GOT3 (cell line): ENCODE measurements at regions not wholly inside any gene's neighbourhood (a gene's known extent, or its start where the extent isn't known, plus 50 kb on each side); places are given as distances from the start of the nearest gene placed in this dataset.

Source experiments
- DNase-seq: peaks from one replicate; lab custom pipeline; 2025; ENCODE audit warnings: mixed read lengths; lab: John Stamatoyannopoulos, UW

DNA sequence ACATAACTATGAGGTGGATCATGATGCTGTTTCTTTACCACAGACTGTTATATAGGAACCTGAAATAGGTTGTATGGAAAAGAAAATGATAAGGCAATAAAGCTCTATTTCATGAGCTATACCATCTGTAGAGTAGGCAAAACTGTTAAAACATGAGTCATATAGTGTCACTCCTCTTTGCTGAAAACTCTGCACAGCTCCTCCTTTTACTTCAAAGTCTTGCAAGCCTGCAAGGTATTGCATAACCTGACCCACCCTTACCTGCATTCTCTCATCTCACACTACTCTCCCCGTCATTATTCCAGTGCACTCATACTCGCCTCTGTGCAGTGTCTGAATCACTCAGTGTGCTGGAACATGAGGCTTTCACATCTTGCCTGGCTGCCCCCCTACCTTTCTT is 790.1 kb downstream of the EFNA5 start:
- DNase-seq: no peak

DNA sequence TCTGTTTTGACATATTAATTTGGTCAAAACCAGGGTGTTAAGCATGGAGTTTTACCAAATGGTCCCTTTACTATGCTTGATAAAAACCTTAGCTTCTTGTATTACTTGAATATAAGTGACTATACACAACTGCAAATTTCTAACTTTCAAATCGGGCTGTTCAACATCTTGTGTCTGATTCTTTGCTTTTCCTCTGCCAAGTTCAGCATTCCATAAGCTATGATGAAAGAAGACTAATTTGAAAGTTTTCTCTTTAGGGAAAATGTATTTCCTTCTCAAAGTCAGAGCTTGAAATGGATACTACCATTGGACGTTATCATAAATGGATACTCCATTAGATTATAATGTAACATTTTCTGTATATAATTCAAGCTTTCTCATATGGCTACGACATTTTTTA is 792.9 kb downstream of the EFNA5 start:
- no peak for DNase-seq

DNA sequence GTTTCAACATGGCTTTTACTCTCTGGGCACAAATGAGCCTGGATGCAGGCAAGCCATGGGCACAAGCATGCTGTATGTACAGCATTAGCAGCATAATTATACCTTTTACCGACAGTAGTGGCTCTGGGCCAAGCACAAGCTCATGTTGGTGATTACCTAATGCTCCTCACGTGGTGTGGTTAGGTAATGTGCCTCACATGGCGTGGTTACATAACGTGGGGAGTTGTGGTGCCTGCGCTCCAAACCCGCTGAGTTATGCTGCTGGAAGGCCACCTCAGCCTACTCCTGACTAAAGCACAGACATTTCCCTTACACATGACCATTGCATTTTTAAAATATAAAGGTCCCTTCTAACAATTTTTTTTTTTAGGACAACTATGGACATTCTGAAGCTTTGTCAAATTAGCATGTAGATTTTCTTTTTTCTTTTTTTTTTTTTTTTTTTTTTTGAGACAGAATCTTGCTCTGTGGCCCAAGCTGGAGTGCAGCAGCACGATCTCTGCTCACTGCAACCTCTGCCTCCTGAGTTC is 794.0 kb downstream of the EFNA5 start:
- no peak for DNase-seq

DNA sequence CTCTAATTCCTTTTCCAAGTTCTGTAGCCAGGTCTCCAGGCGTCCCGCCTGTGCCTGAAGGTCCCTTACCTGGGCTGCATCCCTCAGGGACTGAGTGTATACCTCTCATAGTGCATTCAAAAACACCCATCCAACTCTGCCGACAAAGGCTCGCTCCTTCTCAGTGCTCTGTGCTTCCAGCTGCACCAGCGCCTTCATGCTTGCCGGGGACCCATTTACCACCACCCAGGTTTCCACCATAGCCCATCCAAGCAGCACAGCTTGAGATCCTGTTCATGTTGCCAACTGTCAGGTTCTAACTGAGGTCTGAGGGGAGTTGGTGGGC is 794.5 kb downstream of the EFNA5 start:
- no peak for DNase-seq

DNA sequence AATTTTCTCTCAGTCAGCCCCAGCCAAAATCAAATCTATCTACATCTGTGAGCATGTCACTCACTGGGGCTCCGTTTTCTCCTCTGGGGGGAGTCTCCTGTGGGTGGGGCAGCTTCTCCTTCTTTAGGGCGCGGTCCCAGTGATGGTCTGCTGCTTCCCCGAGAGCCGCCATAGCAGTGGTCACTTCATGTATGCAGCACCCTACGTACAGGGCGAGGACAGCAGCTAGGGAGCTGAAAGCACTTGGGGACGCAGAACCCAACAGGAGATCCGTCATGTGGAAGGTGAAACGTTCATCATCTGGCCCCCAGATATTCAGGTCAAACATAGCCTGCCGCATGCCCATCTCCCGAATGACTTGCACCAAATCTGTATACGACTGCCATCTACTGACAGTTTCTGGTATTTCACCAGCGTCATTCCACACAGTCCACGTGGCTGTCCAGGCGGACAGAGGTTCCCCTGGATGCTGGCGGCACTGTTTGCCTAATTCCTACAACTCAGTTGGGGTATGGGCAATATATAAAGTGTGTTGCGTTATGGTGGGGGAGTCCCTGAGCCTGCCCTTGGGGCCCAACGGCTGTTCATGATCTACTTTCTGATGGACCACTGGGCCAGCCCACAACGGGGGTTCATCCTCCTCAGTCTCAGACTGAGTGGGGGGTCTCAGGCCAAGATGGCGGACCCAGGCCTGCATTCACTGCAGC is 795.0 kb downstream of the EFNA5 start:
- no peak for DNase-seq

DNA sequence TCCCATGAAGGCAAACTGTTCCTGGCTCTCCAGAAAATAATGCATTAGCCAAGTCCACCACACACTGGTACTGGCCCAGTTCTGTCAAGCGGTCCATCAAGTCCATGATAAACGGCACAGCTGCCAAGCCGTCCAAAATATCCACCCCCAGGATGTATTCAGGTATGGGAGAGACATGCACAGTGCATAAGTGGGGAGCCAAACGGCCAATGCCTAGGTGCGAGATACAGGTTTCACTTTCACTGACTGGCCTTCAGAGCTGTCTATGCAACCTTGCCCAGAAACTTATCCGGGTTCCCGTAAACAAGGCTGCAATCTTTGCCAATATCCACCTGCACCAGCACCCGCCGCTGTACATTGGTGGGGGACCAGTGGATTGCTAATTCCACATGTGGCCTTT is 795.8 kb downstream of the EFNA5 start:
- DNase-seq: no peak

DNA sequence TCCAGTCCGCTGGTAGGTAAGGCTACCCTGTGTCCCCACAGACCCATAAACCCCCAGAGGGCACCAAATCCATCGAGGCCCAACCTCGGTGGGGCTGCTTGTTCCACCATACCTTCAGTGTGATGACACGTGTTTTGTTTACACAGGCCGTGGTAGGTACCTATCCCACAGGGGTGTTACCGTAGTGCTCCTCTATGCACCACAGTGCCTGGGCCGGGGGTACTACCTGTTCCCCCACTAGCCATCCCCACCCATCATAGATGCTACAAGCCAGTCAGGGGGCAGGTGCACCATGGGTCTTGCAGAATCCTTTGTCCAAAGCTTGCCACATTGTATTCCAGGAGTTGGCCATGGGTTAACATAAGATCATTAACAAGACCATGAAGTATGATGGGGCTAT is 796.2 kb downstream of the EFNA5 start:
- DNase-seq: no peak

DNA sequence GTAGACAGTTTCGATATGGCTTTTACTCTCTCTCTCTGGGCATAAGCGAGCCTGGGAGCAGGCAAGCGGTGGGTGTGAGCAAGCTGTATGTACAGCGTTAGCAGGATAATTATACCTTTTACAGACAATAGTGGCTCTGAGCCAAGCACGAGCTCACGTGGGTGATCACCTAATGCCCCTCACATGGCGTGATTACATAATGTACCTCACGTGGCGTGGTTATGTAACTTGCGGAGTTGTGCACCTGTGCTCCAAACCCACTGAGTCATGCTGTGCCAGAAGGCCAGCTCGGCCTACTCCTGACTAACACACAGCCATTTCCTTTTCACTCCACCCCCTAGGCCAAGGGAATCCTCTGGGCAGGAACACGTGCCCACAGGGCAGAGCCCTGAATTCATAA is 797.2 kb downstream of the EFNA5 start:
- no peak for DNase-seq

DNA sequence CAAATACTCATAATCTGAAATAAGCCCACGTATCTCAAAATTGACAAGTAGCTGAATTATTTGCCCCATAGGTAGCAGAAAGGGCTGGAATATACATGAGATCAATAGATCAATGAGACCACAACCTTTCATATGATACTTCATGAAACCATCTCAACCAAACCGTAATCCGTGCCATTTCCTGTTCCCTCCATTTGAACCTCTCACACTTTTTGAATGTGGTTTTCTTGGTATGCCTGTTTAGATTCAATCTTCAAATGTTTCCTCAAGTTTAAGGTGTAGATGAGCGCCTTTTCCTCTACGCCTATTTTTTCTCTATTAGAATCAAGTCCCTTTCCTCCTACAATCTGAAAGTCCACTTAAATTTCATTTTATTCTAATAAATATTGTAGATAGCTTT is 805.5 kb downstream of the EFNA5 start:
- no peak for DNase-seq

DNA sequence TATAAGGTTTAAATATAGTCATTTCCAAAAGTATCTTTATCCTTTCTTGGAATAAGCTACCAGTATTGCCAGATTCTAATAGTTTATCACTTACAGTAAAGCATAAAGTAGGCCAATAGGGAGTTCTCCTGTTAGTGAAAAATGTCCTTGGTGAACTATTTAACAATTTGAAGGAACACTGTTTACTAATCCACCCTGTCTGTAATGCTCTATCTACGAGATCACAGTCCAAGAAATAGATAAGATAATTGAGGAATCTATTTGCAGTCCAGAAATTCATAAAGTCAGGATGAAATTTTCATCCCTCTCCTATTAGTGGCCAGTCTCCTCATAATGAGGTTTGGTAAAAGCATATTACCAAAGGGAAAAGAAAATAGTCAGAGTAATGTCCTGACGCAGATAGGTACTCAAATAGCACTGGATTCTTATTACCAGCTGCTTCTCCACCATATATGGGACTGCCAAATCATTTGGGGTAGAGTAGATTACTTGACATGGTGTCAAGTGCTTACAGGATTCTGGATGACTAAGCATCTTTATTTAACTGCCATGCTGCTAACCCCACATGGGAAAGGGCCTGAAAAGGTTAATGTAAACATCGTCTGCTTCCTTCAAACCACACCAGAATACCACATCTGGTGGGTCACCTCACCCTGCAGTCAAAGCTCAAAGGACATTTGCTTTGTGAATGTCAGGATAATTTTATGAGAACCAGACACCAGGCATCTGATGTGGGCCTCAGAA is 808.1 kb downstream of the EFNA5 start:
- DNase-seq: no peak

DNA sequence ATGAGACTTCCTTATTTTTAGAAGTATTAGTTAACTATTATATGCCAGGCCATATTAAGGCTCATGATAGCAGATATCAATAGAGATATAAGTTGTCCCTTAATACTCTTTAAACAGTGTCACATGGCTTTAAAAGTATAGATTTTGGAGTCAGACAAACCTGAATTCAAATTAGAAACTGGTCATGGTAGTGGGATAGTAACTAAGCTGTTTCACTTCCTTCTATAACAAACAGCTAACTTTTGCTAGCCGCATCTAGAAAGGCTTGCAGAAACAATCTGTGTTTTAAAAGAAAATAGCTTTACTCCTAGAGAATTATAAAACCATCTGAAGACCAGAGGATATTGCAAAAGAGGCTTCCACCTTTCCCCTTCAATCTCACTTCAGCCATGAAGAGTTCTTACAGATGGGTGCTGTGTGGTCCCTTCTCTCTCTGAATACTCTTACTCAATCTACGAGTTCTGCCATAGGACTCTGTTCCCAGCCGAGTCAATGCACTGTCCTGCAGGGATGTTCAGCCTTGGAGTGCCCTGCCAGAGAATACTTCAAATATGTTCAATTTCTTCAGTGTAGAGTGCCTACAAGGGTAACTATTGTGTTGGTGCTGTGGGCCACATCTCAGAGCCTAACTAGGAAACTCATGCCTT is 810.2 kb downstream of the EFNA5 start:
- no peak for DNase-seq

DNA sequence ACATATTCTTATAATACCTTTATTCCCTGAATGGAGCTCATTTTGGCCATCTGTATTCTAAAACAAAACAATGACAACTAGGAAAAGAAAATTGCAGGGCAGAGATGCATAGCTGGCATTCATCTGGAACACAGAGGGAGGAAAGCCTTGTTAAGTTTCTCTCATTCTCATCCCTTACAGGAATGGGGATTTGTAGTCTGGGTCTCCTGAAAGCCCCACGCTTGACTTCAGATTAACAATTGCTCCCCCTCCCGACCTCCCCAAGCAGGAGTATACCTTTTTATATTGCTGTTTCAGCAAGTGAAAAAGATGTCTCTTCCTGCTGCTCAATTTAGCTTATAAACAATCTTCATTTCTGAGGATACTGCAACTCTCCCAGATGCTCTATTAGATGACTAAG is 812.1 kb downstream of the EFNA5 start:
- no peak for DNase-seq

DNA sequence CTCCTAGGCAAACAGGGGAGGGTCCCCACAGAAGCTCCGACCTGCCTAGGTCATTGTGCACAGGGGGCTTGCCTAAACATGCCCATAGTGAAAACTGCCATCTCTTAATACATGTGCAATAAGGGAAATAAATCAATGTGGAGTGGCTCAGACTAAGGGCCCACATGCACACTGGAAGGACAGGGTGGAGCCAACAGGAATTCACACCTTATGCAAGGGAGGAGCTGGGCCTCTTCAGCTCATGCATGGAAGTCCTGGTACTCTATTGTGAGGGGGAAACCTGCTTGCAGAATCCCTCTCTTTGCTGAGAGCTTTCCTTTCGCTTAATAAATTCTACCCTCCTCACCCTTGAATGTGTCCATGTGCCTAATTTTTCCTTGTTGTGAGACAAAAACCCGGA is 815.8 kb downstream of the EFNA5 start:
- no peak for DNase-seq

DNA sequence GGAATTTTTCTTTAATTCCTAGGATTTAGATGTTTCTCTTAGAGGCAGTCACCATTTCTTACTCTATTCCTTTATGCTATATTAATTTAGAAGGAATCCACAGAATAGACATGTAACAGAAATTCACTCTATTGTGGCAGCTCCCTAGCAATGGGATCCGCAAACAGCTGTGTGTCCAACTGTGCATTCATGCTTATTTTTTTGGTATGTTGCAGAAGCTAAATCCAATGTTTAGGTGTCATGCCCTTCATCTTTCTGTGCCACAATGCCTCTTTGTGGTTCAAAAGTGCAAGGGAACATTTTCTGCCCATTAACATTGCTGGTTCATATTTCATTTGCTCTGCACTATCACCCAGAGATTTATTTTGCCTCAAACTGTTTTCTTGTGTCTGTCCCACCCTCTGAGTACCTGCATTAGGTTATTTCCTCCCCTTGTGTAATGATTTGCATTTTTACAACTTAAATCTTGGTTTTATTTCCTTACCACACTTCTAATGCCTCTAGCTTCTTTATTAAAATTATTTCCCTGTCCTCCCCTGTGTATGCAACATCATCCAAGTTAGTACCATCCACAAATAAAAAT is 816.5 kb downstream of the EFNA5 start:
- no peak for DNase-seq

DNA sequence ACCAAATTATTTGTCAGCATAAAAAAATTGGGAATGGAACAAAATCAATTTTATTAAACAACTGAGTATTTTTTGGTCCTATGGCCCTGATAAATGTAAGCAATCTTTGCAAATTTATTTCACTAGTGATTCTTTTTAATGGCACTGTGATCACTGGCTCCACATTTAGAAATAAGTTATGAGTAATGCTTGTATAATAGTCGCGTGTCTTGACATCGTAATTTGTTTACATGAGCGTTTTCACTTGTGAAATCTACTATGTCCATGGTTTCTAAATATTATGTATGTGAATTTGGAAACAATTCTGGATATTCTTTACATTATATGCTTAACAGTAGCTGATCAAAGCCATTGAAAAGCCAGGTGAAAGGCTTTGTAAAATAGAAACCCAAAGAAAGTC is 817.5 kb downstream of the EFNA5 start:
- DNase-seq: no peak

DNA sequence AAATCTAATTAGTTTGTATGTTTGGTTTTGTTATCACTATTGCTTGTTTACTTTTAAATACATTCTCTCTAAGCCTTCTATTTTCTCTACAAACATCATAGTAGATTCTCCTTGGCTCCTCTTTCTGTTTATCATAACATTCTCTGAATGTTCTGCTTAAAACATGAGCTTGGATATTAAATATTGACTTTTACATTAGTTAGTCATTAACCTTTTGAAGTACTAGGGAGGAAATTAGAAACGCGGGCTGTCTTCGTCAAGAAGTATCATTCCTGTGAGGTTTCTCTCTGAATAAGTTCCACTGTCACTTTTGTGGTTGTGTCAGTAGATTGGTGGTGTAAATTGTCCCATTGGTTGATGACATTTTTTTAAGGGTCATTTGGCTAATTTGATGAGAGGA is 821.5 kb downstream of the EFNA5 start:
- DNase-seq: no peak

DNA sequence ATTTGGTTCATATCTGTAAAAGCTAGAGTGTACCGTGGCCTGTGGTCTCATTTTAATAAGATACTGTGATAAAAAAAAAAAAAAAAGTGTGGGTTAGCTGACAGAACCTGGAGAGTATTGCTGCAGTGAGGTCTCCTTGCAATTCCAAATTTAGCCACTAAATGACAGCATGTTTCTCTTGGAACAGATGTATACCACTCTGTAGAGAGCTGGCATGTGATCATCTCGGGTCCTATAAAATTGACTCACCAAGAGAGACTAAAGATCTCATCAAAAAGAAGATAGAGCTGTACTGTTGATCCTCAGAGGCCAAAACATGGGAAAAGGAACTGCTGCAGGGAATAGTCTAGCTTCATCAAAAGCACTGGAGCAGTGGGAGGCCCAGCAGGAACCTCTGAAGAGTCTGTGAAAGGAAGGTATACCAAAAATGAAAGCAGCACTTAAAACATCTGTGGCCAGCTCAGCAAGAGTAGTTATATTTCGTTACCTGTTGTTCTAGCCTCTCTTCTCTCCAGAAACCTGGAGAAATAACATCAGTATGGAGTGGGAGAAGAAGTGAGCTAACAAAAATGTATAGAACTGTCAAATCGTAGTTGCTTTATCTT is 826.8 kb downstream of the EFNA5 start:
- no peak for DNase-seq

DNA sequence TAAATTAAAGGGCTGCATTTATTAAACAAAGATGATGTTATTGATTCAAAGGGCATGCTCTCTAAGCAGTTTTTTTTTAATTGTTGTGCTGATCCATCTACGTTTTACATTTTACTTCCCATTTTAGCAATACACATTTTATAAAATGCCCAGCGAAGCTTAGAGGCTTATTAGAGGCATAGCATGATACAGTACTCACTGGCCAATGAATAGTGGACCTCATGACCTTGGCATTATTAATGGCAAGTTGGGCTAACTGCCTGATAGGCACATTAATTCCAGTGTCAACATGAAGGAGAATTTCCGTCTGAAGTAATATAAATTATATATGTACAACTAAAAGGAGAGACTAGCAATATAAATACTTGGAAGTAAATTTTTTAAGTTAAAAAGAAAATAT is 837.2 kb downstream of the EFNA5 start:
- DNase-seq: no peak

DNA sequence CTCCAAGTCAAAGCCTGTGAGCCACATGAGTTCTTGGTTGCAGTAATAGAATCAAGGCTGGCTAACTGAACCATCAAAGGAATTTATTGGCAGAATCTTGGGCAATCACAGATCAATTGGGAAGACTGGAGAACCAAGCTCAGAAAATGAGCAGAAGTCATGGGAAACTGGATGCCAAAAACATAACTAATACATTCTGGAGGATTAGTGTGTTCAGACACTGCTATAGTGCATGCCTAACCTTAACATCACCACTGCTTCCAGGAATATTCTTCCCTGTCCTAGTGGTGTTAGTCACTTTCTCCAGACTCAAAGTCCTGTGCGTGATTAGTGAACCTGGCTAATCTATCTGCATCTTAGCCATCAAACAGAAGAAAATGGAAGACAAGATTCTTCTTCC is 843.7 kb downstream of the EFNA5 start:
- no peak for DNase-seq

DNA sequence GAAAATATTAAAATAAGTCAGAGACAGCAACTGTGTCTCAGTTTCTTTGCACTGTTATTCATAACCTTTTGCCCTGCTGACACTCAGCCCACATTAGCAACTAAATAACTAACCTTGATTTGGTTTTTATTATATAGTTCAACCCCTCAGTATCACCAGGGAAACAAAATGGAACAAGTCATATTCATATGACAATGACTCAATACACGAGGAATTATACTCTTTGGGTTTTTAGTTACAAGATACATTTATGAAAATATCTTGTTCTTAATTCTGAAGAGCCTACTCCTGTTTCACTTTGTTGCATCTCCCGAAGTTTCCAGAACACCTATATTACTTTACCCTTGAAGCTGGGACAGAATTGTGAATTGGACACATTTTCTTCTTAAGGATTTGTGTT is 845.4 kb downstream of the EFNA5 start:
- no peak for DNase-seq

DNA sequence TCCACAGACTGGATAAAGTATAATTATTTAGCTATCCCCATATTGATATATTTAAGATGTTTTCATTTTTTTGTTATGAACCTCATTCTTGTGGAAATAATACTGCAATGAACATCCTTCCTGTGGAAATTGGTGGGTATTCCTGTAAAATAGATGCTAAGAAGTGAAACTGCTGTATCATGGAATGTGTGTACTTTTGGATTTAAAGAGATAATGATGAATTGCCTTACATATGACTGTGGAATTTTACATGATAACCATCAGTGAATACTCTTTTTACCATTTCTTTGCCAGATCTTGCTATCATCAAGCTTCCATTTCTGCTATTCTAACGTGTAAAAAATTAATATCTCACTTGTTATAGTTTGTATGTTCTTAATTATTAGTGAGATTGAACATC is 847.9 kb downstream of the EFNA5 start:
- DNase-seq: no peak

DNA sequence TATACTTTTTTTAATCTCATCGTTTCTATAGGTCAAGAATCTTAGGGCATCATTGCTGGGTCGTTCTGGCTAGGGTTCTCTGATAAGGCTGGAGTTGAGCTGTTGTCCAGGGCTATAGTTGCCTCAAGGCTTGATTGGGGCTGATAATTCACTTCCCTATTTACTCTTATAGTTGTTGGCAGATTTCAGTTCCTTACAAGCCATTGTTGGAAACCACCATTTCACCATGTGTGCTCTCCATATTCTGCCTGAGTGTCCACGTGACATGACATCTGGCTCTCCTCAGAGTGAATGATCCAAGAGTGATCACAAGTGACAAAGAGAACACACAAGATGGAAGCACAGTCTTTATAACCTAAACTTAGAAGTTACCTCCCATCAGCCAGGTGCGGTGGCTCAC is 852.2 kb downstream of the EFNA5 start:
- DNase-seq: no peak

DNA sequence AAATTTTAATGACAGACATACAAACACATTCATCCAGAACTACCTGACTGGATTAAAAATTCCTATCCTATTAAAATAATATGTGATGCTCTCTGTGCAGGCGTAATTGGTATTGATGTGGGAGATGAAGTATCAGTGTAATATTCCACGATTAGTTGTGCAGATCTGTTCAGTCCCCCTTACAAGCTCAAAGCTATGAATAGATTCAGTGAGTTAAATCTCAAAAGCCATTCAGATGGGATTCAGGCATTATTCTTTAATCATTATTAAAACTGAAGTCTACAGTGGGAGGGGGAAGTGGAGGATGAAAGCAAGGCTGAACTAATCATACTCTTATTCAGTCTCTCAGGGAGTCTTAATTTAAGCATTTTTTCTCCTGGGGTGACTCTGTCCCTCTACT is 855.8 kb downstream of the EFNA5 start:
- DNase-seq: no peak
